Neural cell (in vitro differentiated cells): ENCODE measurements at regions not wholly inside any gene's neighbourhood (a gene's known extent, or its start where the extent isn't known, plus 50 kb on each side); places are given as distances from the start of the nearest gene placed in this dataset.

Source experiments
- H2AFZ ChIP-seq: fragments of 200-600, 300-800 bp; sonication (generic), shearing (Covaris generic); 2 replicates; pipeline ENCODE4 v1.6.0; 2014; ENCODE audit warnings: low read depth, mild to moderate bottlenecking, antibody characterized with exemption, low read length, moderate library complexity
- H3F3A ChIP-seq: fragments of 200-600 bp; shearing (Covaris generic); 2 replicates; pipeline ENCODE4 v1.6.1; 2016; ENCODE audit warnings: mild to moderate bottlenecking, moderate library complexity, mixed read lengths, antibody characterized with exemption, low read length; ENCODE audit not compliant: insufficient read depth, poor library complexity, severe bottlenecking
- H3K27ac ChIP-seq: fragments of 200-600, 300-800 bp; sonication (generic), shearing (Covaris generic); 2 replicates; pipeline ENCODE4 v1.5.1; 2014; ENCODE audit warnings: mild to moderate bottlenecking, low read length, moderate library complexity
- H3K27me3 ChIP-seq: fragments of 300-800, 200-600 bp; sonication (generic), shearing (Covaris generic); 2 replicates; pipeline ENCODE4 v1.6.0; 2014; ENCODE audit warnings: mild to moderate bottlenecking, low read depth, low read length, moderate library complexity; ENCODE audit not compliant: insufficient read depth
- H3K36me3 ChIP-seq: fragments of 300-800, 200-600 bp; sonication (generic), shearing (Covaris generic); 2 replicates; pipeline ENCODE4 v1.5.1; 2014; ENCODE audit warnings: mild to moderate bottlenecking, antibody characterized with exemption, low read length, moderate library complexity; ENCODE audit not compliant: insufficient read depth
- H3K4me2 ChIP-seq: fragments of 300-800, 200-600 bp; sonication (generic), shearing (Covaris generic); 2 replicates; pipeline ENCODE4 v1.6.0; 2014; ENCODE audit warnings: mild to moderate bottlenecking, low read length
- H3K4me3 ChIP-seq: fragments of 300-800, 200-600 bp; sonication (generic), shearing (Covaris generic); 2 replicates; pipeline ENCODE4 v1.5.1; 2014; ENCODE audit warnings: mild to moderate bottlenecking, low read length, moderate library complexity
- H3K79me2 ChIP-seq: fragments of 200-600 bp; shearing (Covaris generic); replicated peaks from 2 replicates; pipeline ENCODE4 v1.6.0; 2014; ENCODE audit warnings: mild to moderate bottlenecking, low read length, moderate library complexity; ENCODE audit not compliant: insufficient read depth
- H3K9ac ChIP-seq: fragments of 300-800, 200-600 bp; sonication (generic), shearing (Covaris generic); 2 replicates; pipeline ENCODE4 v1.6.1; 2016; ENCODE audit warnings: mild to moderate bottlenecking, low read length, mixed read lengths
- H3K9me2 ChIP-seq: fragments of 200-600 bp; shearing (Covaris generic); 2 replicates; pipeline ENCODE4 v1.6.1; 2016; ENCODE audit warnings: mild to moderate bottlenecking, low read length, mixed read lengths; ENCODE audit not compliant: insufficient read depth
- H3K9me3 ChIP-seq: fragments of 200-600, 300-800 bp; sonication (generic), shearing (Covaris generic); 2 replicates; pipeline ENCODE4 v1.6.1; 2016; ENCODE audit warnings: mild to moderate bottlenecking, mixed run types, low read length, moderate library complexity, mixed read lengths
- H4K20me1 ChIP-seq: fragments of 200-600 bp; shearing (Covaris generic); 2 replicates; pipeline ENCODE4 v1.6.1; 2016; ENCODE audit warnings: mild to moderate bottlenecking, mixed run types; ENCODE audit not compliant: insufficient read depth
- CTCF ChIP-seq: fragments of 450-650 bp; IDR thresholded peaks from 2 replicates; pipeline ENCODE4 v1.5.1; 2014; ENCODE audit warnings: antibody characterized with exemption, mild to moderate bottlenecking, moderate library complexity; ENCODE audit not compliant: poor library complexity, severe bottlenecking
- EP300 ChIP-seq: fragments of 450-650 bp; conservative IDR thresholded peaks from 2 replicates; pipeline ENCODE4 v1.6.1; 2014; ENCODE audit warnings: antibody characterized with exemption, mild to moderate bottlenecking, moderate library complexity; ENCODE audit not compliant: poor library complexity, severe bottlenecking
- EZH2 ChIP-seq: fragments of 200-600, 300-800 bp; shearing (Covaris generic), sonication (generic); IDR thresholded peaks from 2 replicates; pipeline ENCODE4 v1.6.1; 2014; ENCODE audit warnings: antibody characterized with exemption, low read length, borderline replicate concordance, mild to moderate bottlenecking; ENCODE audit not compliant: insufficient read depth, poor library complexity, severe bottlenecking
- MXI1 ChIP-seq: fragments of 450-650 bp; conservative IDR thresholded peaks from 2 replicates; pipeline ENCODE4 v1.6.1; 2014; ENCODE audit warnings: antibody characterized with exemption, mild to moderate bottlenecking; ENCODE audit not compliant: poor library complexity, severe bottlenecking
- POLR2AphosphoS5 ChIP-seq: IDR thresholded peaks from 2 replicates; pipeline ENCODE4 v1.6.1; 2012
- RAD21 ChIP-seq: fragments of 450-650 bp; conservative IDR thresholded peaks from 2 replicates; pipeline ENCODE4 v1.6.1; 2014; ENCODE audit warnings: antibody characterized with exemption, mild to moderate bottlenecking, moderate library complexity
- REST ChIP-seq: IDR thresholded peaks from 2 replicates; pipeline ENCODE4 v1.6.1; 2012; ENCODE audit warnings: borderline replicate concordance
- SMC3 ChIP-seq: fragments of 450-650 bp; conservative IDR thresholded peaks from 2 replicates; pipeline ENCODE4 v1.6.1; 2014; ENCODE audit warnings: antibody characterized with exemption, mild to moderate bottlenecking, moderate library complexity; ENCODE audit not compliant: poor library complexity
- TAF1 ChIP-seq: IDR thresholded peaks from 2 replicates; pipeline ENCODE4 v1.6.1; 2012; ENCODE audit warnings: low read depth

- H3K36me3 ChIP-seq = no peaks in the 10 kb centered on the region
- no peaks in the 10 kb centered on the region for H3K27me3 ChIP-seq
- no peaks in the 10 kb centered on the region for H3K9me3 ChIP-seq
- no peak overlapping the region for H2AFZ ChIP-seq
- H3K4me3 ChIP-seq = no peak overlapping the region
- H3K9me2 ChIP-seq = no peaks in the 10 kb centered on the region
- no peak for TF ChIP-seq MXI1
- TF ChIP-seq CTCF = no peak
- no peak for TF ChIP-seq EP300
- no peak for TF ChIP-seq REST
- no peak for TF ChIP-seq SMC3
- TF ChIP-seq POLR2AphosphoS5 = no peak
- no peak for TF ChIP-seq RAD21
- TF ChIP-seq EZH2 = no peak
- H3K9ac ChIP-seq = no peak overlapping the region
- H3K4me2 ChIP-seq = no peak overlapping the region
- H3F3A ChIP-seq = no peaks in the 10 kb centered on the region
- H3K79me2 ChIP-seq = no peaks in the 10 kb centered on the region
- H4K20me1 ChIP-seq = no peaks in the 10 kb centered on the region
- no peak overlapping the region for H3K27ac ChIP-seq
These were observed 174.9 kb downstream of the ETS2 start for GRCh38 chr21:38980416-38981313.

- no peak for TF ChIP-seq TAF1
- TF ChIP-seq RAD21 = no peak
- TF ChIP-seq MXI1 = no peak
- no peak for TF ChIP-seq POLR2AphosphoS5
- TF ChIP-seq CTCF = no peak
- TF ChIP-seq EZH2 = no peak
- TF ChIP-seq EP300 = no peak
- TF ChIP-seq REST = no peak
- TF ChIP-seq SMC3 = no peak
- no peak overlapping the region for H3K9ac ChIP-seq
- H3K4me2 ChIP-seq = no peak overlapping the region
- no peak overlapping the region for H3K4me3 ChIP-seq
- H4K20me1 ChIP-seq = no peaks in the 10 kb centered on the region
- H2AFZ ChIP-seq = no peak overlapping the region
- H3K27me3 ChIP-seq = no peaks in the 10 kb centered on the region
- no peaks in the 10 kb centered on the region for H3F3A ChIP-seq
- H3K27ac ChIP-seq = no peak overlapping the region
- H3K9me3 ChIP-seq = no peaks in the 10 kb centered on the region
- no peaks in the 10 kb centered on the region for H3K36me3 ChIP-seq
- H3K9me2 ChIP-seq = no peaks in the 10 kb centered on the region
- H3K79me2 ChIP-seq = no peaks in the 10 kb centered on the region
These were observed 173.8 kb downstream of the ETS2 start for GRCh38 chr21:38979271-38980121.
